ENCODE measurements at regions not wholly inside any gene's neighbourhood (a gene's known extent, or its start where the extent isn't known, plus 50 kb on each side); places are given as distances from the start of the nearest gene placed in this dataset.

DNA sequence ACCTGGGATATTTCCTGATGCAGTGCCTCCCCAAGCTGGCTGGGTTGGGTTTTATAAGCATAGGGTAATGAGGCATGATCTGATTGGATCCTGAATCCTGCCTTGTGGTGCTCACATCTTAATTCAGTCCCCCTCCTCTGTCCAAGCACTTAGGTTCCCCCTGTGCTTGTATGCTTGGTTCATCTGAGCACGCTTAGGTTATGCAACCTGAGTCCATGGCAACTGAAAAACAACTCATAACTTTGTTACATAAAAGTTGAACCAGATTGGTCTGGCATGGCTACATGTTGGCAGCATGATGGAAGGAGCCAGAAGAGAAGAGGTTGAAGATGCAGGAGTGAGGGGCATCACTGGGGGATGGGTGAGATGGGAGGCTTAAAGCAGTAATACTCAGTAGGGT is 57.3 kb upstream of the OSBPL3 start:
- H3K9me3 Mint-ChIP-seq, result peaks cover 2% of the 10 kb centered on the region
- intact Hi-C loops (cut with DNase I, micrococcal nuclease), result no loop called here
- H3K36me3 ChIP-seq (ENCODE audit: insufficient read depth, low read length), result no peaks in the 10 kb centered on the region
- H3K4me1 ChIP-seq (ENCODE audit: insufficient read depth, low read length), result no peaks in the 10 kb centered on the region
- H3K36me3 Mint-ChIP-seq (ENCODE audit: low read depth), result no peaks in the 10 kb centered on the region
- POLR2A ChIA-PET, result interaction anchor here (1.4 kb wide), 1 partner anchor 11 kb away, joined by 3 read pairs; no protein-coding TSS in a partner anchor
- H3K4me1 Mint-ChIP-seq (ENCODE audit: low read depth), result peaks cover under 1% of the 10 kb centered on the region
- no peak overlapping the region for H3K27ac Mint-ChIP-seq
- TF ChIP-seq, protein P1, sequence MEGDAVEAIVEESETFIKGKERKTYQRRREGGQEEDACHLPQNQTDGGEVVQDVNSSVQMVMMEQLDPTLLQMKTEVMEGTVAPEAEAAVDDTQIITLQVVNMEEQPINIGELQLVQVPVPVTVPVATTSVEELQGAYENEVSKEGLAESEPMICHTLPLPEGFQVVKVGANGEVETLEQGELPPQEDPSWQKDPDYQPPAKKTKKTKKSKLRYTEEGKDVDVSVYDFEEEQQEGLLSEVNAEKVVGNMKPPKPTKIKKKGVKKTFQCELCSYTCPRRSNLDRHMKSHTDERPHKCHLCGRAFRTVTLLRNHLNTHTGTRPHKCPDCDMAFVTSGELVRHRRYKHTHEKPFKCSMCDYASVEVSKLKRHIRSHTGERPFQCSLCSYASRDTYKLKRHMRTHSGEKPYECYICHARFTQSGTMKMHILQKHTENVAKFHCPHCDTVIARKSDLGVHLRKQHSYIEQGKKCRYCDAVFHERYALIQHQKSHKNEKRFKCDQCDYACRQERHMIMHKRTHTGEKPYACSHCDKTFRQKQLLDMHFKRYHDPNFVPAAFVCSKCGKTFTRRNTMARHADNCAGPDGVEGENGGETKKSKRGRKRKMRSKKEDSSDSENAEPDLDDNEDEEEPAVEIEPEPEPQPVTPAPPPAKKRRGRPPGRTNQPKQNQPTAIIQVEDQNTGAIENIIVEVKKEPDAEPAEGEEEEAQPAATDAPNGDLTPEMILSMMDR (IDR thresholded peaks at IDR 0.05), result no peak
- ATAC-seq (ENCODE audit: poor library complexity), result no peak
- no peak for DNase-seq
- no peaks in the 10 kb centered on the region for H3K9me3 ChIP-seq (ENCODE audit: control insufficient read depth in 1 of 2, insufficient read depth in 1 of 2, low read length in 2 of 2)
- no peaks in the 10 kb centered on the region for H3K27me3 ChIP-seq (ENCODE audit: control insufficient read depth in 1 of 2, insufficient read depth in 2 of 2, low read length in 2 of 2)
- no peaks in the 10 kb centered on the region for H3K27me3 Mint-ChIP-seq
- CTCF ChIA-PET, result interaction anchor here (1.2 kb wide), 1 partner anchor 33 kb away, joined by 3 read pairs; no protein-coding TSS in a partner anchor
- no peak overlapping the region for H3K4me3 Mint-ChIP-seq
- H3K4me3 ChIP-seq (ENCODE audit: low read length), result no peak overlapping the region
- no peak overlapping the region for H3K27ac ChIP-seq (ENCODE audit: low read depth in 1 of 2, low read length in 2 of 2)

DNA sequence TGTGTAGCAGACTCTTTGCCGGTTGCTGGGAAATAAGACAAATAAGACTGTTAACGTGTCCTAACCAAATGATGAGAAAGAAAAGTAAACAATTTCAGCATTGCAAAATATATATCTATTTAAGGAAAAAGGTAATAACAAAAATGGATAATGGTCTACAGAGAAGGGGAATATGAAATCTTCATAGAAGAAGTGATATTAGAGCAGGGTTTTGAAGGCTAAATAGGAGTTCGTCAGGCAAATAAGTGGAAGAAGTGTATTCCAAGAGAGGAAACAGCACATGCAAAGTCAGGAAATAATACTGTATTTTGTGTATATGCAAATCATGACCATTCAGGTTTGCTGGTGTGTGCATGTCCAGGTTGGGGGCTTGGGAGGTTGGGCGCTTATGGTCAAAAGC is 55.3 kb upstream of the OSBPL3 start:
- Mint-ChIP-seq H3K4me1 (ENCODE audit: low read depth) (peaks cover 17% of the 10 kb centered on the region), H3K9me3 (peaks cover 2% of the 10 kb centered on the region), H3K36me3 (ENCODE audit: low read depth) (no peaks in the 10 kb centered on the region), H3K27ac (no peak overlapping the region), H3K27me3 (no peaks in the 10 kb centered on the region), H3K4me3 (no peak overlapping the region)
- POLR2A ChIA-PET, result no interaction called here
- no peaks in the 10 kb centered on the region for H3K36me3 ChIP-seq (ENCODE audit: insufficient read depth, low read length)
- DNase-seq (no peak), ATAC-seq (ENCODE audit: poor library complexity) (no peak)
- CTCF ChIA-PET, result no interaction called here
- intact Hi-C loops (cut with DNase I, micrococcal nuclease), result no loop called here
- no peaks in the 10 kb centered on the region for H3K27me3 ChIP-seq (ENCODE audit: control insufficient read depth in 1 of 2, insufficient read depth in 2 of 2, low read length in 2 of 2)
- H3K4me3 ChIP-seq (ENCODE audit: low read length), result no peak overlapping the region
- H3K27ac ChIP-seq (ENCODE audit: low read depth in 1 of 2, low read length in 2 of 2), result no peak overlapping the region
- peaks cover 10% of the 10 kb centered on the region for H3K4me1 ChIP-seq (ENCODE audit: insufficient read depth, low read length)
- H3K9me3 ChIP-seq (ENCODE audit: control insufficient read depth in 1 of 2, insufficient read depth in 1 of 2, low read length in 2 of 2), result no peaks in the 10 kb centered on the region
- TF ChIP-seq, protein P1 (IDR thresholded peaks at IDR 0.05), result no peak

GRCh38 chr7:25034136-25034535 is 54.2 kb upstream of the OSBPL3 start:
- ChIA-PET CTCF (no interaction called here), POLR2A (no interaction called here)
- Mint-ChIP-seq H3K4me1 (ENCODE audit: low read depth) (peaks cover 28% of the 10 kb centered on the region), H3K27me3 (no peaks in the 10 kb centered on the region), H3K4me3 (no peak overlapping the region), H3K27ac (no peak overlapping the region), H3K36me3 (ENCODE audit: low read depth) (no peaks in the 10 kb centered on the region), H3K9me3 (peaks cover 2% of the 10 kb centered on the region)
- DNase-seq, result no peak
- Histone ChIP-seq H3K4me3 (ENCODE audit: low read length) (no peak overlapping the region), H3K36me3 (ENCODE audit: insufficient read depth, low read length) (no peaks in the 10 kb centered on the region), H3K27me3 (ENCODE audit: control insufficient read depth in 1 of 2, insufficient read depth in 2 of 2, low read length in 2 of 2) (no peaks in the 10 kb centered on the region), H3K9me3 (ENCODE audit: control insufficient read depth in 1 of 2, insufficient read depth in 1 of 2, low read length in 2 of 2) (no peaks in the 10 kb centered on the region), H3K27ac (ENCODE audit: low read depth in 1 of 2, low read length in 2 of 2) (no peak overlapping the region), H3K4me1 (ENCODE audit: insufficient read depth, low read length) (peaks cover 13% of the 10 kb centered on the region)
- no peak for ATAC-seq (ENCODE audit: poor library complexity)
- TF ChIP-seq, protein P1 (IDR thresholded peaks at IDR 0.05), result no peak
- intact Hi-C loops (cut with DNase I, micrococcal nuclease), result loop anchor here in 1 of 2 experiments (5.0 kb wide), 1 partner anchor 52 kb away; the partner anchor contains the start of gene OSBPL3

Data from CD4-positive, alpha-beta T cell (primary cell).